NCI-H146 (cell line): ENCODE measurements at regions not wholly inside any gene's neighbourhood (a gene's known extent, or its start where the extent isn't known, plus 50 kb on each side); places are given as distances from the start of the nearest gene placed in this dataset.

ENCODE experiments used
- DNase-seq: peaks from one replicate; lab custom pipeline; 2025; lab: John Stamatoyannopoulos, UW

DNA sequence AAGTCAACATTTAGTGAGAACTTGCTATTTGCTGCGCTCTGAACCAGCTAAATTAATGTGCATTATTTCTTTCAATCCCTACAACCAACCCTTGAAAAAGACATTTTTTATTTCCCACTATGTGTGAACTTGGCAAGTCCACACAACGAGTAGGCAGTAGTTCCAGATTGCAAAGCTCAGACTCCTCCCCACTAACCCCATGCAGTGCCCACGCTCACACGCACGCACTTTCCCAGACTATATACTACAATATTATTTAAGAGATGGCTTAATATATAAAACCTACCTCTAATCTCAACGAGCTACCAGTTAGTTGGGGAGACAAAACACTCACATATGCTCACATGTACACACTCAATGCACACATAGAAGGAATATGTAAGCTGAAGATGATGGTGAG lies 671.2 kb downstream of the LMO4 start:
- DNase-seq, result no peak

- no peak for DNase-seq
Observed at GRCh38 chr1:88001460-88001859, 672.8 kb downstream of the LMO4 start.

- DNase-seq, result no peak
Observed at GRCh38 chr1:88003255-88003654, 674.6 kb downstream of the LMO4 start.

GRCh38 chr1:88009916-88010315 lies 674.2 kb upstream of the PKN2 start:
- DNase-seq, result no peak

DNA sequence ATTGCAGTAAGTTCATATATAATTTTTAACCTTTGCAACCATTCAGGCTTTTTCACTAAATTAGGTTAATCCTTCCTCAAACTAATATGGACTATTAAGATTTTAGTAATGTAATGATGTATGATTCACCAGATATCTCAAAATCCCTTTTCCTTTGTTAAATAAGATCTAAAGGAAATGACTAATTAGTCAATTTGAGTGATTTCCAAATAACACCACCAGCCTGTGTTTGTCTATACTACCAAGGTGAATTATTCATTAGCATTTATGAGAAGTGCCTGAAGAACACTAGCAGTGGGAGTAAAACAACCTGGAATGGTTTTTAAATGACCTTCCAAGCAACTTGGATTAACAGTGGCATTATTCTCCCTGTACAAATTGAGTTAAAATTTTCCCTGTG lies 670.6 kb upstream of the PKN2 start:
- DNase-seq, result no peak

DNA sequence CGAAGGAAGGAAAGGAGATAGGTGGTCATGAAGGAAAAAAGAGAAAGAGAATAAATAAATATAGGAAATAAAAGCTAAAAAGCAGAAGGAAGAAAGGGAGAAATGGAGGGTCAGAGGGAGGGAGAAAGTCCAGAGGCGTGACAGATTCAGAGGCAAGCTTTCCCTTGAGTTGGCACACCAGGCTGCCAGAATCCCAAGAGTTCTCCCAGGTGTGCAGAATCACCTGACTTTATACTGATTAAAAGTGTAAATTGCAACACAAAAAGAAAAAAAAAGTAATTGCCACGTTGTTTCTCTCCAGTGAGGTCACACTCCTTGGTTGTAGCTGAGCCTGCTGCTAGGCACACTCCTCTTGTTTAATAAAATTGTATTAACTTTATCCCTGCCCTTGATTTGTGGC lies 669.9 kb upstream of the PKN2 start:
- no peak for DNase-seq

DNA sequence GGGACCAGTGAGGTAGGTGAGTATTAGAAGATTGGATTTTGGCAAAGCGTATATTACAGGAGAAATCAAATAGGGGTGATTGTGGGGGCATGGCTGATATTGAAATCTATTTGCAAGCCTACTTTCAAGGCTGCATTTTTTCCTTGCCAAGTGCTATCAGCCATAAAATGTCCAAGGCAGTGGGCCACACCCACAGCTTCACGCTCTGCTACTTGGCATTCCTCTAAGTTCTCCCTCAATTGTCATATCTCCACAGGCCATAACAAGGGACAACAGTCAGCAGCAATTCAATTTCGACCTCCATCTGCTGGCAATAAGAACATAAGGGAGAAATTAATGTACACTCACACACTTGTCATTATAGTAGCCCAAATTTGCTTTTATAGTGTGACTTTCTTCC lies 667.1 kb upstream of the PKN2 start:
- no peak for DNase-seq

- DNase-seq, result no peak
Observed at GRCh38 chr1:88021529-88021928, 662.5 kb upstream of the PKN2 start.

DNA sequence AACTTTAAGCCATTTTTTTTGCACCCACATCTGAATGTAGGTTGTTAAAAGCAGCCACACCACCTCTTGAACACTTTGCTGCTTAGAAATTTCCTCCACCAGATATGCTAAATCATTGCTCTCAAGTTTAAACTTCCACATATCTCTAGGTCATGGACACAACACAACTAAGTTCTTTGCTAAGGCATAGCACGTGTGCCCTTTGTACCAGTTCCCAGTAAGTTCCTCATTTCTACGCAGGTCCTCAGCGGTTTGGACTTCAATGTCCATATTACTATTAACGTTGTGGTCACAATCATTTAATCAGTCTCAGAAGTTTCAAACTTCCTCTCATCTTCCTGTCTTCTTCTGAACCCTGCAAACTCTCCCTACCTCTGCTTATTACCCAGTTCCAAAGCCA lies 661.6 kb upstream of the PKN2 start:
- DNase-seq, result no peak

- no peak for DNase-seq
Observed at GRCh38 chr1:88029142-88029541, 654.9 kb upstream of the PKN2 start.

DNA sequence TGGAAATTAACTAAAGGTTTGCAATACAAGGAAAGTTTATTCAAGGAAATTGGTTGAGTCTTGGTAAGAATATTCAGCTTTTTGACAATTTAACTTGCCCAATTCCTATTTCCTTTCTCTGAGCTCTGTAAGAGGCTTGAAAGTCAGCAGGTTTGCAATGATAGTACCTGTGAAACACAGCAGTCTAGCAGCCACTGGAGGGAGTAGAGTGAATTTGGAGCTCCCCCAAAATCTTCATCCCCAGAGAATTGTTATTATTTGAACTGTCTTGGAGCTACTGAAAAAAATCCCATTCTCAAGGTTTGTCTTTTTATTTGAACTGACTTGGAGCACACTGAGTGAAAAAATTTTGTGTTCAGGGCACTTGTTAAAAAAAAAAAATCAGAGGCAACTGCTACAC lies 654.2 kb upstream of the PKN2 start:
- DNase-seq, result no peak

GRCh38 chr1:88035578-88035977 lies 648.5 kb upstream of the PKN2 start:
- DNase-seq, result no peak

DNA sequence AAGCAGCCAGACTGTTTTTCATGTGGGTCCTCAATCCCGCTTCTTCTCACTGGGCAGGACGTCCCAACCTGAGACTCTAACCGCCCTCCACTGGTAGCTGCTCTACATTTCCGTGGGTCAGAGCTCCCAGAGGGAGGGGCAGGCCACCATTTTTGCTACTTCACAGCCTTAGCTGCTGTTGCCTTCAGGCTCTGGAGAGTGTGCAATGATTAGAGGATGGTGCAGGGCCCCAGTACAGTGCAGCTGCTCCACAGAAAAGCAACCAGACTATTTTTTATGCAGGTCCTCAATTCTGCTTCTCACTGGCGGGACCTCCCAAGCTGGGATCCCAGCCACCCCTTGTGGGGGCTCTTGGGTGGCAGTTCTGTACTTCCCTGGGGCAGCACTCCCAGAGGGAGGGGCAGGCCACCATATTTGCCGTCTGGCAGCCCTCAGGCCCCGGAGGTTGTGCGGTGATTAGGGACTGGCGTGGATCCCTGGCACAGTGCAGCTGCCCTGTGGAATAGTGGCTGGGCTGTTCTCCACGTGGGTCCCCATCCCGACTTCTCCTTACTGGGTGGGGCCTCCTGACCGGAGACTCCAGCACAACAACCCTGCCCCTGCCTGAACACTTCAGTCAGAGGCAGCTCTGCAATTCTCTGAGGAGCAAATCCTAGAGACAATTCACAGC lies 647.6 kb upstream of the PKN2 start:
- no peak for DNase-seq

GRCh38 chr1:88039240-88039639 lies 644.8 kb upstream of the PKN2 start:
- no peak for DNase-seq

GRCh38 chr1:88043834-88044233 lies 640.2 kb upstream of the PKN2 start:
- no peak for DNase-seq

- no peak for DNase-seq
Observed at GRCh38 chr1:88052167-88052566, 631.9 kb upstream of the PKN2 start.

DNA sequence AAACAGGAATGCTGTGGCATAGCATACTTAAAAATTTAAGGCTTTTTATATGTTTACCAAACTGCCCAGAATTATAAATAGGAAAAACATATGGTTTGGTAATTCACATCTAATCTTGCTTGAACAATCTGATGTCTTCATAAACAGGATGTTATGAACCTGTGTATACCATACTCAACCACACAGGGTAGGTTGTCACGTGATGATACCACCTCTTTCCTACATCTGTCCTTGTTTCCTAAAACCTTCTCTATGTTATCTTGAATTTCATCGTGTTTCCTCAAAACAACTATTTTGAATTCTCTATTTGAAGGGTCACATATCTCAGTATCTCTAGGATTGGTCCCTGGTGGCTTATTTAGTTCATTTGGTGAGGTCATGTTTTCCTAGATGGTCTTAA lies 631.0 kb upstream of the PKN2 start:
- no peak for DNase-seq

- DNase-seq, result no peak
Observed at GRCh38 chr1:88056881-88057280, 627.2 kb upstream of the PKN2 start.

GRCh38 chr1:88058205-88058604 lies 625.9 kb upstream of the PKN2 start:
- no peak for DNase-seq

GRCh38 chr1:88060112-88060673 lies 623.9 kb upstream of the PKN2 start:
- no peak for DNase-seq

DNA sequence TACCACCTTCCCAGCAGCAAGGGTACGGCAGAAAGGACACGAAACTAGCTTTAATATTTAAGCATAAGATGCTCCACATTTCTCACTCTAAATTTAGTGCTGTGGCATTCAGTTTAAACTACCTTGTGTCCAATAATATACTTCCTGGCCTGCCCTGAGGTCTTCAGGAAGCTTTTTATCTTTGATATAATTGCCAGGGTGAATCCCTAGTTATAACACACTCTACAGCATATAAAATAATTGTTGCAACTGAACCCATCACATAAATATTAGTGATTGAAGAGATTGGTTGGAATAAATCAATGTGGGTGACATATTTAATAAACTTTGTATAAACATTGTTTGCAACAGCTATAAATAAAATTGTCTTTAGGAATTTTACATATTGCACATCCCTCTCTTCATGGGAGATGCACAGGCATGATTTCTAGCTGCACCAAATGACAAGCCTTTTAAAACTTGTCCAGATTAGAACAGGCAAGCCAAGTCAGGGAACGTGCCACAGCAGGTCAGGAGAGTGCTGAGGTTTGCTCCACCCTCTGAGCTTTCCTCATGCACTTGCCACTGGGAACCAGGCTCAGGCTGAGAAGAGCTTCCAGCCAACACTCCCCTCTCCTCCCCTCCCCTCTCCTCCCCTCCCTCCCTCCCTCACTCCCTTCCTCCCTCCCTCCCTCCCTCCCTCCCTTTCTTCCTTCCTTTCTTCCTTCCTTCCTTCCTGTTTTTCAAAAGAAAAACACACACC lies 623.2 kb upstream of the PKN2 start:
- no peak for DNase-seq

DNA sequence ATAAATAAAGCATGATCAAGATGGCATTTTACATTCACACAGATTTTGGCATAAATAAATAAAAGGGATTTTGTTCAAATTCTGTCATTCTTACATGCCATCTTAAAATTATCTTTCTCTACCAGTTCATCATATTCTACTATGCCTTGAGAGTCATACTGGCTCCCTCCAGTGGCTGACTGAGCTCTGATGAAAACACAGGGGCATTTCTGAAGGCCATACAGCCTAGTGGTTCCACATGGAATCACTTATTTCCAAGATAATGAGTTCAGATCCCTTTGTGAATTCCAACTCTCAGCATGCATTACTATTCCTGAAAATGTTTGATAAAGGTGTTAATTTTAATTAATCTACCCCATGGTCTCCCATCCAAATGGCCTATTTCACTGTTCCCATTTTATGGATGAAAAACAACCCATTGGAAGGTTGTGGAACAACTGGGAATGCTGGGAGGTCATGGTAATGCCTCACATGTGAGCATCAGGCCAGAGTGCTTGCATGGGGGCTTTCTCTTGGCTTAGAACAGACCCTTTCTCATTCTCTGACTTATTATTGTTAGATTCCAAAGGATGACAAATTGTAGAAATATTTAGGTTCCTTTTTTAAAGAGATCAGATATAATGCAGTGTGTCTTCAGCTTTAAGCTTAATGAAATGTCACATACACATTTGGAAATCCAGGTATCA lies 622.4 kb upstream of the PKN2 start:
- DNase-seq, result no peak

DNA sequence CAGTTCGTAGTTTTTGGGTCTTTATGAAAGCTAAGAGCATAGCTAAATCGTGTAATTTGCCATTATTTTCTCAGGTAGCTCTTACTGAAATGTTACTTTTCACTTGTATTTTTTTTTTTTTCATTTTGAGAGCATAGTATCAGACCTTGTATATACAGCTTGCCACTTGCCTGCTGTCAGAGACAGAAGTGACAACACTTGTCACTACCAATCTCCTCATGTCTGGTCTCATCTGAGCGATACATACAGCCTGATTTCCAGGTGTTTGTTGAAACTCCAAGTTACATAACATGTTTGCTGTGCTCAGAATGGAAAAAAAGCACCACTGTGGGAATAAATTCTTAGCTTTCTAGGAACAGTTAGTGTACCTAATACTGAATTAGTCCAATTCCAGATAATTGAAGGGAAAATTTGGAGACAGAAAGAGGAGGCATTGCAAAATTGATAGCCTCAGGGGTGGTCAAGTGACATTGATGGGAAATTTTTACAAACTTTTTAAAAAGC lies 621.4 kb upstream of the PKN2 start:
- no peak for DNase-seq
